Heart left ventricle (tissue), 13 donors: ENCODE measurements at regions not wholly inside any gene's neighbourhood (a gene's known extent, or its start where the extent isn't known, plus 50 kb on each side); places are given as distances from the start of the nearest gene placed in this dataset.

ENCODE experiments used
- POLR2A ChIP-seq, 2 donors: fragments of 450-650 bp; IDR thresholded peaks; one replicate each; pipeline ENCODE4 v1.6.1; 2017; ENCODE audit warnings: antibody characterized with exemption in 2 of 2, mild to moderate bottlenecking in 2 of 2, moderate library complexity in 2 of 2
- TF ChIP-seq, protein P1 (sequence below), 12 donors: fragments of 200-600 bp; sonication (generic) in 4 of 12; IDR thresholded peaks; one replicate each; pipeline versions ENCODE4 v1.5.0 to v1.8.0; 2018 to 2022; ENCODE audit warnings: antibody characterized with exemption in 12 of 12, mild to moderate bottlenecking in 5 of 12
- donor health status: ischemic (EF 13 %, LVEDD 7.1; RV severe dilation, severe dysfunction).
- donor health status: DM: no; HTN: yes; CAD: no.
- donor health status: DM: no; HTN: no; CAD: no.
- donor health status: ischemic (EF 25% LVEDD 6.9; RV normal size, moderate dysfunction).
- donor health status: ischemic (EF 25% LVEDD 5.7; RV mildly dilated, moderate dysfunction).
- donor health status: ischemic (EF 35%, LVEDD 5.7; RV mildly dilated, moderate dysfunction).
- donor health status: nonischemic (EF 11% LVEDD 7.7; RV severe dilation, severe dysfunction).
- donor health status: DM: yes; HTN: yes; CAD: no.
- donor health status: PGD.
- donor health status: ischemic (EF 29% LVEDD 5.4; RV normal size, mild dysfunction).
- donor health status: nonischemic (EF 23%, LVEDD 6.1; RV moderate dilation, normal function).

- TF ChIP-seq, protein P1, sequence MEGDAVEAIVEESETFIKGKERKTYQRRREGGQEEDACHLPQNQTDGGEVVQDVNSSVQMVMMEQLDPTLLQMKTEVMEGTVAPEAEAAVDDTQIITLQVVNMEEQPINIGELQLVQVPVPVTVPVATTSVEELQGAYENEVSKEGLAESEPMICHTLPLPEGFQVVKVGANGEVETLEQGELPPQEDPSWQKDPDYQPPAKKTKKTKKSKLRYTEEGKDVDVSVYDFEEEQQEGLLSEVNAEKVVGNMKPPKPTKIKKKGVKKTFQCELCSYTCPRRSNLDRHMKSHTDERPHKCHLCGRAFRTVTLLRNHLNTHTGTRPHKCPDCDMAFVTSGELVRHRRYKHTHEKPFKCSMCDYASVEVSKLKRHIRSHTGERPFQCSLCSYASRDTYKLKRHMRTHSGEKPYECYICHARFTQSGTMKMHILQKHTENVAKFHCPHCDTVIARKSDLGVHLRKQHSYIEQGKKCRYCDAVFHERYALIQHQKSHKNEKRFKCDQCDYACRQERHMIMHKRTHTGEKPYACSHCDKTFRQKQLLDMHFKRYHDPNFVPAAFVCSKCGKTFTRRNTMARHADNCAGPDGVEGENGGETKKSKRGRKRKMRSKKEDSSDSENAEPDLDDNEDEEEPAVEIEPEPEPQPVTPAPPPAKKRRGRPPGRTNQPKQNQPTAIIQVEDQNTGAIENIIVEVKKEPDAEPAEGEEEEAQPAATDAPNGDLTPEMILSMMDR (IDR thresholded peaks at IDR 0.05) = no peak
- TF ChIP-seq POLR2A (IDR thresholded peaks at IDR 0.05) = no peak
Observed at GRCh38 chr6:73941892-73942291, 245.9 kb downstream of the CD109 start.
